SK-N-SH treated with all-trans-retinoic acid at 6 μM for 48 hours (cell line): ENCODE measurements at regions not wholly inside any gene's neighbourhood (a gene's known extent, or its start where the extent isn't known, plus 50 kb on each side); places are given as distances from the start of the nearest gene placed in this dataset.

Source experiments
- ATAC-seq: fragments of 200-7000 bp; cut with Tn5 transposase; 3 replicates; pipeline ENCODE4 v1.9.1; 2020; ENCODE audit warnings: mild to moderate bottlenecking, moderate library complexity
- ARNTL ChIP-seq: fragments of 450-650 bp; formaldehyde crosslinking; IDR thresholded peaks from 2 replicates; pipeline ENCODE4 v1.5.0; 2020; ENCODE audit warnings: low read depth, mild to moderate bottlenecking, moderate library complexity, borderline replicate concordance
- BACH2 ChIP-seq: fragments of 250-450 bp; sonication (Bioruptor Pico); IDR thresholded peaks from 2 replicates; pipeline ENCODE4 v1.9.0; 2021; ENCODE audit warnings: mild to moderate bottlenecking, borderline replicate concordance
- CSDC2 ChIP-seq: fragments of 250-450 bp; sonication (Bioruptor Pico); IDR thresholded peaks from 2 replicates; pipeline ENCODE4 v1.5.0; 2020; ENCODE audit warnings: mild to moderate bottlenecking, moderate library complexity
- ESRRG ChIP-seq: fragments of 250-450 bp; sonication (Bioruptor Pico); IDR thresholded peaks from 2 replicates; pipeline ENCODE4 v1.6.1; 2021; ENCODE audit warnings: mild to moderate bottlenecking
- GLIS3 ChIP-seq: fragments of 250-450 bp; sonication (Bioruptor Pico); IDR thresholded peaks from 2 replicates; pipeline ENCODE4 v1.5.0; 2020; ENCODE audit warnings: mild to moderate bottlenecking, moderate library complexity
- OSR1 ChIP-seq: fragments of 250-450 bp; sonication (Bioruptor Pico); IDR thresholded peaks from 2 replicates; pipeline ENCODE4 v1.8.0; 2022; ENCODE audit warnings: moderate library complexity, mild to moderate bottlenecking, inconsistent platforms
- POU6F1 ChIP-seq: fragments of 250-450 bp; sonication (Bioruptor Pico); IDR thresholded peaks from 2 replicates; pipeline ENCODE4 v1.8.0; 2021; ENCODE audit warnings: low read depth, mild to moderate bottlenecking, moderate library complexity, borderline replicate concordance
- PPARA ChIP-seq: fragments of 250-450 bp; sonication (Bioruptor Pico); IDR thresholded peaks from 2 replicates; pipeline ENCODE4 v1.5.0; 2020; ENCODE audit warnings: mild to moderate bottlenecking, borderline replicate concordance
- RARB ChIP-seq: fragments of 250-450 bp; sonication (Bioruptor Pico); IDR thresholded peaks from 2 replicates; pipeline ENCODE4 v1.8.0; 2021; ENCODE audit warnings: mild to moderate bottlenecking, moderate library complexity
- SNAI2 ChIP-seq: fragments of 250-450 bp; sonication (Bioruptor Pico); IDR thresholded peaks from 2 replicates; pipeline ENCODE4 v1.5.0; 2020; ENCODE audit warnings: mild to moderate bottlenecking, moderate library complexity
- TCF4 ChIP-seq: fragments of 250-450 bp; sonication (Bioruptor Pico); IDR thresholded peaks from 2 replicates; pipeline ENCODE4 v1.8.0; 2021; ENCODE audit warnings: mild to moderate bottlenecking, moderate library complexity, borderline replicate concordance
- TOX ChIP-seq: fragments of 250-450 bp; sonication (Bioruptor Pico); IDR thresholded peaks from 2 replicates; pipeline ENCODE4 v1.8.0; 2021; ENCODE audit warnings: mild to moderate bottlenecking, moderate library complexity, borderline replicate concordance
- TSHZ2 ChIP-seq: fragments of 250-450 bp; sonication (Bioruptor Pico); IDR thresholded peaks from 2 replicates; pipeline ENCODE4 v1.5.0; 2020; ENCODE audit warnings: mild to moderate bottlenecking, moderate library complexity
- ZC3H10 ChIP-seq: fragments of 250-450 bp; sonication (Bioruptor Pico); IDR thresholded peaks from 2 replicates; pipeline ENCODE4 v1.5.1; 2021; ENCODE audit warnings: mild to moderate bottlenecking, moderate library complexity
- ZFP3 ChIP-seq: fragments of 250-450 bp; sonication (Bioruptor Pico); IDR thresholded peaks from 2 replicates; pipeline ENCODE4 v1.5.0; 2020; ENCODE audit warnings: mild to moderate bottlenecking, moderate library complexity
- ZFP30 ChIP-seq: fragments of 450-650 bp; formaldehyde crosslinking; IDR thresholded peaks from 2 replicates; pipeline ENCODE4 v1.5.0; 2022; ENCODE audit warnings: mild to moderate bottlenecking, moderate library complexity
- ZNF565 ChIP-seq: fragments of 450-650 bp; formaldehyde crosslinking; conservative IDR thresholded peaks from 2 replicates; pipeline ENCODE4 v1.5.0; 2020; ENCODE audit warnings: low read depth, mild to moderate bottlenecking, moderate library complexity
- ZNF70 ChIP-seq: fragments of 450-650 bp; formaldehyde crosslinking; IDR thresholded peaks from 2 replicates; pipeline ENCODE4 v1.5.0; 2020; ENCODE audit warnings: mild to moderate bottlenecking, moderate library complexity
- ZNF8 ChIP-seq: fragments of 450-650 bp; formaldehyde crosslinking; IDR thresholded peaks from 2 replicates; pipeline ENCODE4 v1.5.0; 2020; ENCODE audit warnings: mild to moderate bottlenecking, moderate library complexity
- TF ChIP-seq, protein P1 (sequence below): fragments of 250-450 bp; sonication (Bioruptor Pico); IDR thresholded peaks from 2 replicates; pipeline ENCODE4 v1.5.1; 2021; ENCODE audit warnings: mild to moderate bottlenecking, moderate library complexity
- TF ChIP-seq, protein P2 (sequence below): fragments of 250-450 bp; sonication (Bioruptor Pico); IDR thresholded peaks from 2 replicates; pipeline ENCODE4 v1.5.1; 2020; ENCODE audit warnings: low read depth, mild to moderate bottlenecking, moderate library complexity
- TF ChIP-seq, protein P3 (sequence below): fragments of 250-450 bp; sonication (Bioruptor Pico); IDR thresholded peaks from 2 replicates; pipeline ENCODE4 v1.8.0; 2020; ENCODE audit warnings: mild to moderate bottlenecking, moderate library complexity, borderline replicate concordance

DNA sequence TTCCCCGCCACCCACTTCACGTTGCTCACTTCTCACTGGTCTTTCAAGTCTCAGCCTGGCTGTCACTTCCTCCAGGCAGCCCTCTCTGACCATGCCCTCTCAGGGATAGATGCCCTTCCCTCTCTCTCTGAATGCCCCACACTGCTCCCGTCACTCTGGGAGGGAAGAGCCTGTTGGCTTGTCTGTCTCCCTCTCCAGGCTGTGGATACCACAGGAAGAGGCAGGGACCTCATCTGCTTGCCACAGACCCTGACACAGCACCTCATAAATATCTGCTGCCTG, 93.1 kb downstream of the OAT start (continued):
- TF ChIP-seq POU6F1 (no peak), ARNTL (CRISPR knock-in tag) (no peak), RARB (CRISPR knock-in tag) (no peak)

DNA sequence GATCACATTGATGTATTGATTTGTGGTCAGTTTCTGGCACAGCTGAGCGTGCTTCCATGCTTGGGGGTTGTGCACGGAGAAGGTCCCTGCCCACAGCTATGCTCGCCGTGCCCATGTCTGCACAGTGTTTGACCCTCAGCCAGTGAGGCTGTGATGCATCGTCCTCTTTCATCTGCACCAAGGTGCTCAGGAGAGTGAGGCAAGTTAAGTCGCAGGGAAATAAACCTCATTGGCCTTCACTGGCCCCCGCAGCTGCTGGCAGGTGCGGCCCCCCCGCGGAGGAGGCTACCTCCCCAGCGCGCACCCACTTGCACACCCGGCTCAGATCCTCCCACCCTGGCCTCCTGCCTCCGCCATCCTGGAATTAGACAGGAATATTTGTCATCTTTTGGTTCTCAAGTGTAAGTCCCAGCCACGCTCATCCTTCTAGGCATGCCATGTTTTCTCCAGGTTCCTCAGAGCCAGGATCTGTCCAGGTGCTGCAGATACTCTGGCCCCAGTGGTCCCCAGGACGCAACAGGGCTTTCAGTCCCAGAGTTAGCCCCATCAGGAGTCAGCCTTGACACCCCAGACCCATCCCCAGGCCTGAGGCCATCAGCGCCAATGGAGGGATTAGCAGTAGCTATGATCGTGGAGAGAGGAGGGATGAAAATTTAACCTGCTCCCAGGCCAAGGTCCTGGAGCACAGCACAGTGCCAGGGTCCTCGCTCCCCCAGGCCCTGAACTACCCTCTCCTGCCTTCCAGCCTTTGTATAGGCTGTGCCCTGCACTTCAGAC, 93.7 kb downstream of the OAT start:
- no peak for ATAC-seq
- TF ChIP-seq ESRRG (no peak), RARB (CRISPR knock-in tag) (no peak), CSDC2 (CRISPR knock-in tag) (no peak)
- TF ChIP-seq, protein P1, sequence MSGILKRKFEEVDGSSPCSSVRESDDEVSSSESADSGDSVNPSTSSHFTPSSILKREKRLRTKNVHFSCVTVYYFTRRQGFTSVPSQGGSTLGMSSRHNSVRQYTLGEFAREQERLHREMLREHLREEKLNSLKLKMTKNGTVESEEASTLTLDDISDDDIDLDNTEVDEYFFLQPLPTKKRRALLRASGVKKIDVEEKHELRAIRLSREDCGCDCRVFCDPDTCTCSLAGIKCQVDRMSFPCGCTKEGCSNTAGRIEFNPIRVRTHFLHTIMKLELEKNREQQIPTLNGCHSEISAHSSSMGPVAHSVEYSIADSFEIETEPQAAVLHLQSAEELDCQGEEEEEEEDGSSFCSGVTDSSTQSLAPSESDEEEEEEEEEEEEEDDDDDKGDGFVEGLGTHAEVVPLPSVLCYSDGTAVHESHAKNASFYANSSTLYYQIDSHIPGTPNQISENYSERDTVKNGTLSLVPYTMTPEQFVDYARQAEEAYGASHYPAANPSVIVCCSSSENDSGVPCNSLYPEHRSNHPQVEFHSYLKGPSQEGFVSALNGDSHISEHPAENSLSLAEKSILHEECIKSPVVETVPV = no peak
- TF ChIP-seq, protein P2, sequence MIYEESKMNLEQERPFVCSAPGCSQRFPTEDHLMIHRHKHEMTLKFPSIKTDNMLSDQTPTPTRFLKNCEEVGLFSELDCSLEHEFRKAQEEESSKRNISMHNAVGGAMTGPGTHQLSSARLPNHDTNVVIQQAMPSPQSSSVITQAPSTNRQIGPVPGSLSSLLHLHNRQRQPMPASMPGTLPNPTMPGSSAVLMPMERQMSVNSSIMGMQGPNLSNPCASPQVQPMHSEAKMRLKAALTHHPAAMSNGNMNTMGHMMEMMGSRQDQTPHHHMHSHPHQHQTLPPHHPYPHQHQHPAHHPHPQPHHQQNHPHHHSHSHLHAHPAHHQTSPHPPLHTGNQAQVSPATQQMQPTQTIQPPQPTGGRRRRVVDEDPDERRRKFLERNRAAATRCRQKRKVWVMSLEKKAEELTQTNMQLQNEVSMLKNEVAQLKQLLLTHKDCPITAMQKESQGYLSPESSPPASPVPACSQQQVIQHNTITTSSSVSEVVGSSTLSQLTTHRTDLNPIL (CRISPR knock-in tag) = no peak

GRCh38 chr10:124324451-124324850, 94.3 kb downstream of the OAT start:
- TF ChIP-seq, protein P3, sequence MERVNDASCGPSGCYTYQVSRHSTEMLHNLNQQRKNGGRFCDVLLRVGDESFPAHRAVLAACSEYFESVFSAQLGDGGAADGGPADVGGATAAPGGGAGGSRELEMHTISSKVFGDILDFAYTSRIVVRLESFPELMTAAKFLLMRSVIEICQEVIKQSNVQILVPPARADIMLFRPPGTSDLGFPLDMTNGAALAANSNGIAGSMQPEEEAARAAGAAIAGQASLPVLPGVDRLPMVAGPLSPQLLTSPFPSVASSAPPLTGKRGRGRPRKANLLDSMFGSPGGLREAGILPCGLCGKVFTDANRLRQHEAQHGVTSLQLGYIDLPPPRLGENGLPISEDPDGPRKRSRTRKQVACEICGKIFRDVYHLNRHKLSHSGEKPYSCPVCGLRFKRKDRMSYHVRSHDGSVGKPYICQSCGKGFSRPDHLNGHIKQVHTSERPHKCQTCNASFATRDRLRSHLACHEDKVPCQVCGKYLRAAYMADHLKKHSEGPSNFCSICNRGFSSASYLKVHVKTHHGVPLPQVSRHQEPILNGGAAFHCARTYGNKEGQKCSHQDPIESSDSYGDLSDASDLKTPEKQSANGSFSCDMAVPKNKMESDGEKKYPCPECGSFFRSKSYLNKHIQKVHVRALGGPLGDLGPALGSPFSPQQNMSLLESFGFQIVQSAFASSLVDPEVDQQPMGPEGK (CRISPR knock-in tag) = no peak
- no peak for TF ChIP-seq TOX (CRISPR knock-in tag)
- no peak for TF ChIP-seq BACH2
- no peak for TF ChIP-seq ZFP30 (CRISPR knock-in tag)
- TF ChIP-seq ZNF565 = no peak
- TF ChIP-seq ZFP3 = no peak
- TF ChIP-seq PPARA = no peak
- TF ChIP-seq GLIS3 (CRISPR knock-in tag) = no peak
- no peak for TF ChIP-seq ZC3H10 (CRISPR knock-in tag)
- TF ChIP-seq ESRRG = no peak
- no peak for TF ChIP-seq TCF4 (CRISPR knock-in tag)
- TF ChIP-seq SNAI2 (CRISPR knock-in tag) = no peak
- ATAC-seq = no peak

DNA sequence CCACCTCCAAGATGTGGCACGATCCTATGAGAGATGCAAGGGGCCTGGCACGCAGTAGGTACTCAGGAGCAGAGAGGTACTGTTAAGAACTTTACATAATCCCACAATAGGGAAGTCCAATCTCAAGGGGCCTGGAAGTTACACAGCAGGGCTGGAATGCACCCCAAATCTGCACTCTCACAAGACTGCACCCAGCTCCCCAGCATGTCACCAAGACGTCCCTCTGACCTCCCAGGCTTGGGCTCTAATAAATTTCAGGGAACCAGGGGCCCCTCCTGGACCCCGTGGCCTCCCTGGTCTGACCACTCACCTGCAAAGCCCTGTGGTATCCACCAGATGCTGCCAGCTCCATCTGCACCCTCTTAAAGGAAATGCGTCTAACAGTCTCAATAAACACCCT, 94.9 kb downstream of the OAT start:
- no peak for ATAC-seq
- TF ChIP-seq POU6F1 (no peak), ZFP3 (no peak), ZC3H10 (CRISPR knock-in tag) (no peak), PPARA (no peak), TSHZ2 (CRISPR knock-in tag) (no peak), ZNF8 (CRISPR knock-in tag) (no peak), GLIS3 (CRISPR knock-in tag) (no peak), BACH2 (no peak), TCF4 (CRISPR knock-in tag) (no peak), ESRRG (no peak), ZNF565 (no peak), ZFP30 (CRISPR knock-in tag) (no peak), ZNF70 (no peak), OSR1 (CRISPR knock-in tag) (no peak)
- TF ChIP-seq, protein P2 (CRISPR knock-in tag) = no peak
- TF ChIP-seq, protein P1 = no peak
